Peyer's patch (tissue), 4 donors: ENCODE measurements at regions not wholly inside any gene's neighbourhood (a gene's known extent, or its start where the extent isn't known, plus 50 kb on each side); places are given as distances from the start of the nearest gene placed in this dataset.

Source experiments
- POLR2A ChIP-seq, 2 donors: fragments of 450-650 bp; IDR thresholded peaks; one replicate each; pipeline ENCODE4 v1.5.1; 2017; ENCODE audit warnings: antibody characterized with exemption in 2 of 2, mild to moderate bottlenecking in 2 of 2, moderate library complexity in 2 of 2
- TF ChIP-seq, protein P1 (sequence below), 6 experiments: fragments of 450-650 bp in 4 of 6; fragments of 200-600 bp in 2 of 6; sonication (generic) in 1 of 6; IDR thresholded peaks; one replicate each; pipeline ENCODE4 v1.5.1; 2017 to 2019; ENCODE audit warnings: antibody characterized with exemption in 6 of 6, mild to moderate bottlenecking in 3 of 6, moderate library complexity in 1 of 6

- TF ChIP-seq, protein P1, sequence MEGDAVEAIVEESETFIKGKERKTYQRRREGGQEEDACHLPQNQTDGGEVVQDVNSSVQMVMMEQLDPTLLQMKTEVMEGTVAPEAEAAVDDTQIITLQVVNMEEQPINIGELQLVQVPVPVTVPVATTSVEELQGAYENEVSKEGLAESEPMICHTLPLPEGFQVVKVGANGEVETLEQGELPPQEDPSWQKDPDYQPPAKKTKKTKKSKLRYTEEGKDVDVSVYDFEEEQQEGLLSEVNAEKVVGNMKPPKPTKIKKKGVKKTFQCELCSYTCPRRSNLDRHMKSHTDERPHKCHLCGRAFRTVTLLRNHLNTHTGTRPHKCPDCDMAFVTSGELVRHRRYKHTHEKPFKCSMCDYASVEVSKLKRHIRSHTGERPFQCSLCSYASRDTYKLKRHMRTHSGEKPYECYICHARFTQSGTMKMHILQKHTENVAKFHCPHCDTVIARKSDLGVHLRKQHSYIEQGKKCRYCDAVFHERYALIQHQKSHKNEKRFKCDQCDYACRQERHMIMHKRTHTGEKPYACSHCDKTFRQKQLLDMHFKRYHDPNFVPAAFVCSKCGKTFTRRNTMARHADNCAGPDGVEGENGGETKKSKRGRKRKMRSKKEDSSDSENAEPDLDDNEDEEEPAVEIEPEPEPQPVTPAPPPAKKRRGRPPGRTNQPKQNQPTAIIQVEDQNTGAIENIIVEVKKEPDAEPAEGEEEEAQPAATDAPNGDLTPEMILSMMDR (IDR thresholded peaks at IDR 0.05): no peak
- no peak for TF ChIP-seq POLR2A (IDR thresholded peaks at IDR 0.05)
Observed at GRCh38 chr18:24545651-24546050, 85.2 kb downstream of the HRH4 start.
